ENCODE measurements at regions not wholly inside any gene's neighbourhood (a gene's known extent, or its start where the extent isn't known, plus 50 kb on each side); places are given as distances from the start of the nearest gene placed in this dataset.

GRCh38 chr12:24617471-24617870, 331.4 kb downstream of the BCAT1 start:
- TF ChIP-seq CTCF (IDR thresholded peaks at IDR 0.05) = no peak
- H3K27ac Mint-ChIP-seq (ENCODE audit: unreplicated experiment) = no peak overlapping the region
- no peaks in the 10 kb centered on the region for H3K27me3 Mint-ChIP-seq (ENCODE audit: unreplicated experiment)
- no peak overlapping the region for H3K4me3 Mint-ChIP-seq (ENCODE audit: unreplicated experiment)
- DNase-seq (ENCODE audit: extremely low spot score, unreplicated experiment) = no peak
- peaks cover 9% of the 10 kb centered on the region for H3K9me3 Mint-ChIP-seq (ENCODE audit: unreplicated experiment)
- H3K4me1 Mint-ChIP-seq (ENCODE audit: unreplicated experiment) = peaks cover 24% of the 10 kb centered on the region
- H3K36me3 Mint-ChIP-seq (ENCODE audit: unreplicated experiment) = no peaks in the 10 kb centered on the region

GRCh38 chr12:24615967-24616411, 332.9 kb downstream of the BCAT1 start:
- no peak for TF ChIP-seq CTCF (IDR thresholded peaks at IDR 0.05)

GRCh38 chr12:24608637-24609285, 340.1 kb downstream of the BCAT1 start:
- no peak for DNase-seq (ENCODE audit: extremely low spot score, unreplicated experiment)
- TF ChIP-seq CTCF (IDR thresholded peaks at IDR 0.05) = no peak
- Mint-ChIP-seq H3K4me1 (ENCODE audit: unreplicated experiment) (peaks cover 23% of the 10 kb centered on the region), H3K9me3 (ENCODE audit: unreplicated experiment) (peaks cover 17% of the 10 kb centered on the region), H3K4me3 (ENCODE audit: unreplicated experiment) (no peak overlapping the region), H3K27ac (ENCODE audit: unreplicated experiment) (peak overlapping the region; percentile 56), H3K27me3 (ENCODE audit: unreplicated experiment) (no peaks in the 10 kb centered on the region), H3K36me3 (ENCODE audit: unreplicated experiment) (no peaks in the 10 kb centered on the region)

More at GRCh38 chr12:24615967-24616411, 332.9 kb downstream of the BCAT1 start:
- no peak overlapping the region for H3K27ac Mint-ChIP-seq (ENCODE audit: unreplicated experiment)
- peaks cover 9% of the 10 kb centered on the region for H3K9me3 Mint-ChIP-seq (ENCODE audit: unreplicated experiment)
- H3K4me1 Mint-ChIP-seq (ENCODE audit: unreplicated experiment) = peaks cover 24% of the 10 kb centered on the region
- no peaks in the 10 kb centered on the region for H3K36me3 Mint-ChIP-seq (ENCODE audit: unreplicated experiment)
- no peak overlapping the region for H3K4me3 Mint-ChIP-seq (ENCODE audit: unreplicated experiment)
- no peak for DNase-seq (ENCODE audit: extremely low spot score, unreplicated experiment)
- no peaks in the 10 kb centered on the region for H3K27me3 Mint-ChIP-seq (ENCODE audit: unreplicated experiment)

GRCh38 chr12:24608108-24608507, 340.8 kb downstream of the BCAT1 start:
- H3K4me1 Mint-ChIP-seq (ENCODE audit: unreplicated experiment) = peaks cover 26% of the 10 kb centered on the region
- no peaks in the 10 kb centered on the region for H3K27me3 Mint-ChIP-seq (ENCODE audit: unreplicated experiment)
- no peak overlapping the region for H3K4me3 Mint-ChIP-seq (ENCODE audit: unreplicated experiment)
- peaks cover 16% of the 10 kb centered on the region for H3K9me3 Mint-ChIP-seq (ENCODE audit: unreplicated experiment)
- no peak for DNase-seq (ENCODE audit: extremely low spot score, unreplicated experiment)
- no peaks in the 10 kb centered on the region for H3K36me3 Mint-ChIP-seq (ENCODE audit: unreplicated experiment)
- TF ChIP-seq CTCF (IDR thresholded peaks at IDR 0.05) = no peak
- H3K27ac Mint-ChIP-seq (ENCODE audit: unreplicated experiment) = no peak overlapping the region

- no peak for DNase-seq (ENCODE audit: extremely low spot score, unreplicated experiment)
- peaks cover 12% of the 10 kb centered on the region for H3K9me3 Mint-ChIP-seq (ENCODE audit: unreplicated experiment)
- no peaks in the 10 kb centered on the region for H3K36me3 Mint-ChIP-seq (ENCODE audit: unreplicated experiment)
- no peaks in the 10 kb centered on the region for H3K27me3 Mint-ChIP-seq (ENCODE audit: unreplicated experiment)
- H3K4me1 Mint-ChIP-seq (ENCODE audit: unreplicated experiment) = peaks cover 25% of the 10 kb centered on the region
- no peak overlapping the region for H3K27ac Mint-ChIP-seq (ENCODE audit: unreplicated experiment)
- TF ChIP-seq CTCF (IDR thresholded peaks at IDR 0.05) = no peak
- no peak overlapping the region for H3K4me3 Mint-ChIP-seq (ENCODE audit: unreplicated experiment)
Measured at GRCh38 chr12:24605916-24606315, 343.0 kb downstream of the BCAT1 start.
